ENCODE measurements at regions not wholly inside any gene's neighbourhood (a gene's known extent, or its start where the extent isn't known, plus 50 kb on each side); places are given as distances from the start of the nearest gene placed in this dataset.

DNA sequence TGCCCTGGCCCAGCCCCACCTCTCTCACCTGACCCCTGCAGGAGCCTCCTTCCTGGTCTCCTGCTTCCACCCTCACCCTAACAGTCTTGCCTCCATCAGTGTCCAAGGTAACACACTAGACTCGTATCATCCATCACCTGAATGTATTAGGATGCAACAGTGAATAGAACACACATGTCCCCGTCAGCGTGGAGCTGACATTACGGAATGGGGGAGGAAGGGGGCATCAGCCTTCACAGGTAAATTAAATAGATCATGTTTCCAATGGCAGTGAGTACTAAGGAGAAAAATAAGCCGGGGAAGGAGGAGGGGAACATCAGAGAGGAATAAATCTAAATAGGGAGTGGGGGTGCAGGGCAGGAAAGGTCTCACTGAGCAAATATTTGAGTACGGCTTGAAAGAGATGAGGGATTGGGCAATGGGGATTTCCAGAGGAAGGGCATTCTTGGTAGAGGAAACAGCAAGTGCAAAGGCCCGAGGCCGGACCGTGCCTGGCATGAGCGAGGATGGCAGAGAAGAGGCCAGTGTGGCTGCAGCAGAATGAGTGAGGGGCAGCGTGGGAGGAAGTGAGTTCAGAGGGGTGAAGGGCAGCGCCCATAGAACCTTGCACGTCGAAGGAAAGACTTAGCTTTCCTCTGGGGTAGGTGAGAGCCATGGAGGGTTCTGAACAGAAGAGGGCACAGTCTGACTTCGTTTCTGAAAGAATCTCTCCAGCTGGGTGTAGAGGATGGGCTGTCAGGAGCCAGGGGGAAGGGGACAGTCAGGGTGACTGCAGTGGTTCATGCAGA is 110.1 kb upstream of the PTPN1 start:
- Histone ChIP-seq H3K27me3 (ENCODE audit: control insufficient read depth, insufficient read depth, low read length) (no peaks in the 10 kb centered on the region), H3K4me3 (ENCODE audit: low read depth, low read length) (no peak overlapping the region), H3K27ac (no peak overlapping the region), H3K4me1 (peaks cover 4% of the 10 kb centered on the region), H3K4me2 (ENCODE audit: low read length) (no peak overlapping the region), H3K79me2 (no peaks in the 10 kb centered on the region), H2AFZ (no peak overlapping the region), H3K9me3 (ENCODE audit: control insufficient read depth, low read length) (no peaks in the 10 kb centered on the region), H3K36me3 (ENCODE audit: control insufficient read depth, insufficient read depth, low read length) (no peaks in the 10 kb centered on the region), H3K9ac (no peak overlapping the region)
- TF ChIP-seq, protein P1, sequence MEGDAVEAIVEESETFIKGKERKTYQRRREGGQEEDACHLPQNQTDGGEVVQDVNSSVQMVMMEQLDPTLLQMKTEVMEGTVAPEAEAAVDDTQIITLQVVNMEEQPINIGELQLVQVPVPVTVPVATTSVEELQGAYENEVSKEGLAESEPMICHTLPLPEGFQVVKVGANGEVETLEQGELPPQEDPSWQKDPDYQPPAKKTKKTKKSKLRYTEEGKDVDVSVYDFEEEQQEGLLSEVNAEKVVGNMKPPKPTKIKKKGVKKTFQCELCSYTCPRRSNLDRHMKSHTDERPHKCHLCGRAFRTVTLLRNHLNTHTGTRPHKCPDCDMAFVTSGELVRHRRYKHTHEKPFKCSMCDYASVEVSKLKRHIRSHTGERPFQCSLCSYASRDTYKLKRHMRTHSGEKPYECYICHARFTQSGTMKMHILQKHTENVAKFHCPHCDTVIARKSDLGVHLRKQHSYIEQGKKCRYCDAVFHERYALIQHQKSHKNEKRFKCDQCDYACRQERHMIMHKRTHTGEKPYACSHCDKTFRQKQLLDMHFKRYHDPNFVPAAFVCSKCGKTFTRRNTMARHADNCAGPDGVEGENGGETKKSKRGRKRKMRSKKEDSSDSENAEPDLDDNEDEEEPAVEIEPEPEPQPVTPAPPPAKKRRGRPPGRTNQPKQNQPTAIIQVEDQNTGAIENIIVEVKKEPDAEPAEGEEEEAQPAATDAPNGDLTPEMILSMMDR (IDR thresholded peaks at IDR 0.05): no peak

DNA sequence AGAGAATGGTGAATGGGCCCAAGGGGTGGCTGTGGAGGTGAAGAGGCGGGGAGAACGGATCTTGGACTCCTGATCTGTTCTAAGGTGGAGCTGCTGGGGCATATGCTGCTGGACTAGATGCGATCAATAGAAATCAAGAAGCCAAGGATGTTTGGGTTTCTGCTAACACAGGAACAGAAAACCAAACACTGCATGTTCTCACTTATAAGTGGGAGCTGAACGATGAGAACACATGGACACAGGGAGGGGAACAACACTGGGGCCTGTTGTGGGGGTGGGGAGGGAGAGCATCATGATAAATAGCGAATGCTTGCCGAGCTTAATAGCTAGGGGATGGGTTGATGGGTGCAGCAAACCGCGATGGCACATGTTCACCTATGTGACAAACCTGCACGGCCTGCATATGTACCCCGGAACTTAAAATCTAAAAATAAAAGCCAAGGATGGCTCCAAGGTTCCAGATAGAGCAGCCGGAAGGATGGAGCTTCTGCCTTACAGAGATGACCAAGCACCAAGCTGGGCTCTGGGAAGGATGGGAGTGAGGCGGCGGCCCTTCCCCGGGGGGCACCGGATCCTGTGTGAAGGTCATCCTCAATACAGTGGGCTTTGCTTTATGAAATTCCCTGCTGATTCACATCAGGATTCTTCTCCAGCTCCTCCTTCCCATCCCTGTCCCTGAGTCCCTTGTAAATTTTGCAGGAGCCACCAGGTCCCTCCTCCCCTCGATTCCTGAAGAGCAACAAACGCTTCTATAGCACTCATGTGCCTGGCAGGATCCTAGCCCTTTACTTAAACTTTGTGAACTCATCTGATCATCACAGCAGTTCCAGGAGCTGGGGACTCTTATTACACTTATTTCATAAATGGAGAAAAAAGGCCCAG is 109.2 kb upstream of the PTPN1 start:
- TF ChIP-seq, protein P1 (IDR thresholded peaks at IDR 0.05): no peak
- H3K36me3 ChIP-seq (ENCODE audit: control insufficient read depth, insufficient read depth, low read length): no peaks in the 10 kb centered on the region
- H3K27ac ChIP-seq: no peak overlapping the region
- no peak overlapping the region for H2AFZ ChIP-seq
- H3K9ac ChIP-seq: no peak overlapping the region
- H3K9me3 ChIP-seq (ENCODE audit: control insufficient read depth, low read length): no peaks in the 10 kb centered on the region
- H3K4me2 ChIP-seq (ENCODE audit: low read length): no peak overlapping the region
- H3K4me3 ChIP-seq (ENCODE audit: low read depth, low read length): no peak overlapping the region
- peaks cover 4% of the 10 kb centered on the region for H3K4me1 ChIP-seq
- H3K79me2 ChIP-seq: no peaks in the 10 kb centered on the region
- H3K27me3 ChIP-seq (ENCODE audit: control insufficient read depth, insufficient read depth, low read length): no peaks in the 10 kb centered on the region

DNA sequence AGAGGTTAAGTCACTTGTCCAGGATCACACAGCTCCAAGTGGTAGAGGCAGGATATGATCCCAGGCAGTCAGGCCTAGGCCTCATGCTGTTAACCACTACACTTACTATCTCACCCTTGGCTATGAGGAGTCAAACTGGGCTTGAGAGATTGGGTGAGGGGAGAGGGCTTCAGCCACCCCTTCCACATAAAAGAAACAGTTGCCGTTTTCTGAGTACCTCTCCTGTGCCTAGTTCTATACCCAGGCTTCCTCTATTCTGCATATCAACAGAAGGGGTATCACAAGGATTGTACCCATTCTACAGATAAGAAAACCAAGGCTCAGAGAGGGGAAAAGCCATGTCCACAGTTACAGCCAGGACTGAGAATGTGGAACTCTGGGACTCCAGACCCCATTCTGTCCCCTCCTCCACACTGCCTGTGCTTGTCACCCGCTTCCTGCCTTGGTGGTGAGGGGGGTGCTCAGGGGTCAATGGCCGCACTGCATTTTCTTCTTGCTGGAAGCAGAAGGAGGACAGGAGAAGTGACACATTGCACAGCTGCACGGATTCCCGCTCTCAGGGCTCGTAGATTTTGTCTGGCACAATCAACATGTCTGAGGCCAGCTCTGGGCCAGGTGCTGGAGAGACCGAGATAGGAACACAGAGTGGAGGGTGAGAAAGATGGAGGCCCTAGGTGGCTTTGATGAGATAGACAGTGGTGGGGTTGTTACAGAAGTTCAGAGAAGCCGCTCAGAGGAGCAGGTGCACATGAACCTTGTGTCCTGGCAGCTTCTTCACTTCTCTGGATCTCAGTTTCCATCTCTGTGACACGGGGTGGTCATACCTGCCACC is 108.4 kb upstream of the PTPN1 start:
- peaks cover 4% of the 10 kb centered on the region for H3K4me1 ChIP-seq
- no peak overlapping the region for H3K27ac ChIP-seq
- no peaks in the 10 kb centered on the region for H3K27me3 ChIP-seq (ENCODE audit: control insufficient read depth, insufficient read depth, low read length)
- no peak overlapping the region for H3K4me3 ChIP-seq (ENCODE audit: low read depth, low read length)
- TF ChIP-seq, protein P1 (IDR thresholded peaks at IDR 0.05): no peak
- no peaks in the 10 kb centered on the region for H3K9me3 ChIP-seq (ENCODE audit: control insufficient read depth, low read length)
- no peaks in the 10 kb centered on the region for H3K79me2 ChIP-seq
- H3K36me3 ChIP-seq (ENCODE audit: control insufficient read depth, insufficient read depth, low read length): no peaks in the 10 kb centered on the region
- H2AFZ ChIP-seq: no peak overlapping the region
- H3K9ac ChIP-seq: no peak overlapping the region
- H3K4me2 ChIP-seq (ENCODE audit: low read length): no peak overlapping the region

DNA sequence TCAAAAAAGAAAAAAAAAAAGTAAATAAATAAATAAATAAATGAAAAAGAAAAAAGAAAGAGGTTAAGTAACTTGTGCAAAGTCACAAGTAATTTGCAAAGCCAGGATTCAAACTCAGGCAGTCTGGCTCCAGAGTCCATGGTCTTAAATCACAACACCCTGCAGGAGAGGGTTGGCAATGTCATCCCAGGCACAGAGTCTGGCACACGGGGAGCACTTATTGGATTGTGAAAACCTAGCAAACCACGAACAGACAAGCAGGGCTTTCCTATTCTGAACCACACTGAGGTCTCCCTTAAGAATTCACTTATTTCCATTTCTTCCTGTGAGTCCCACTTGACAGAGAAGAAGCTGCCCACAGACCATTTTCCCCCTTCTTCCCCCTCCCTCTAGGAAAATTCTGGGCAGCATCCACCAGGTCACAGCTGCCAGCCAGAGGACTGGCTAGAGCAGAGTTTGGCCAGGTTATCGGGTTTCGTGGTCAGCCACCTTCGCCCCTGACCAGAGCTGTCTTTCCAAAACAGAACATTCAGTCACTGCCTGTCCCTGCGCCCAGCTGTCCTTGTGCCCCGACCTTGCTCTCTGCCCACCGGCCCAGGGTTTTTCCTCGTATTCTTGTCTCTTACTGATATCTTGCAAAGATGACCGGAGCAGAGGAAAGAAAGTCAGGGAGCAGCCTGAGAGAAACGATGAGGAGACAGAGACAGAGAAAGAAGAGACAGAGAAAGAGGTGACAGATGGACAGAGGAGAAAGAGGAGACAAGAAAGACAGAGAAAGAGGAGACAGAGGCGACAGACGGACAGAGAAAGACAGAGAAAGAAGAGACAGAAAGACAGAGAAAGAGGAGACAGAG is 106.4 kb upstream of the PTPN1 start:
- TF ChIP-seq, protein P1 (IDR thresholded peaks at IDR 0.05): no peak
- Histone ChIP-seq H3K9me3 (ENCODE audit: control insufficient read depth, low read length) (no peaks in the 10 kb centered on the region), H3K4me1 (peaks cover 4% of the 10 kb centered on the region), H3K27me3 (ENCODE audit: control insufficient read depth, insufficient read depth, low read length) (no peaks in the 10 kb centered on the region), H2AFZ (peak overlapping the region; percentile 72), H3K79me2 (no peaks in the 10 kb centered on the region), H3K36me3 (ENCODE audit: control insufficient read depth, insufficient read depth, low read length) (no peaks in the 10 kb centered on the region), H3K4me2 (ENCODE audit: low read length) (no peak overlapping the region), H3K4me3 (ENCODE audit: low read depth, low read length) (no peak overlapping the region), H3K27ac (no peak overlapping the region), H3K9ac (no peak overlapping the region)

Measured in parathyroid adenoma (tissue), 2 donors.